WTC11 (cell line): ENCODE measurements at regions not wholly inside any gene's neighbourhood (a gene's known extent, or its start where the extent isn't known, plus 50 kb on each side); places are given as distances from the start of the nearest gene placed in this dataset.

ENCODE experiments used
- ATAC-seq: fragments of 200-7000 bp; cut with Tn5 transposase; 2 replicates; pipeline ENCODE4 v1.10.0; 2021; ENCODE audit warnings: mild to moderate bottlenecking, moderate library complexity
- CTCF ChIA-PET: fragments of 300-600 bp; sonication (Branson Sonifier 250); formaldehyde crosslinking; loops from one replicate; lab custom pipeline; 2021; ENCODE audit warnings: antibody characterized with exemption; lab: Charles Lee
- POLR2A ChIA-PET: fragments of 350-600 bp; sonication (Branson Sonifier 250); formaldehyde crosslinking; loops from one replicate; lab custom pipeline; 2021; ENCODE audit warnings: antibody characterized with exemption; lab: Charles Lee
- DNase-seq: peaks from one replicate; pipeline ENCODE4 v3.0.0; 2021; ENCODE audit warnings: low spot score
- H3K27ac Mint-ChIP-seq: 2 replicates; pipeline ENCODE4 v1.8.0; 2021; ENCODE audit warnings: mixed read lengths
- H3K27me3 Mint-ChIP-seq: 2 replicates; pipeline ENCODE4 v1.8.0; 2021; ENCODE audit warnings: low read depth, mild to moderate bottlenecking, moderate library complexity, mixed read lengths
- H3K36me3 Mint-ChIP-seq: 2 replicates; pipeline ENCODE4 v1.8.0; 2021; ENCODE audit warnings: mixed read lengths
- H3K4me1 Mint-ChIP-seq: 2 replicates; pipeline ENCODE4 v1.8.0; 2022; ENCODE audit warnings: mixed read lengths
- H3K4me3 Mint-ChIP-seq: 2 replicates; pipeline ENCODE4 v1.8.0; 2021; ENCODE audit warnings: mild to moderate bottlenecking, moderate library complexity, mixed read lengths
- H3K9me3 Mint-ChIP-seq: 2 replicates; pipeline ENCODE4 v1.8.0; 2021; ENCODE audit warnings: mixed read lengths
- AFF4 ChIP-seq: sonication (generic); formaldehyde crosslinking; IDR thresholded peaks from 2 replicates; pipeline ENCODE4 v1.8.1; 2023; ENCODE audit warnings: mild to moderate bottlenecking, missing genetic modification reagents, borderline replicate concordance
- ARID4B ChIP-seq: sonication (generic); formaldehyde crosslinking; IDR thresholded peaks from 2 replicates; pipeline ENCODE4 v1.8.0; 2023; ENCODE audit warnings: missing genetic modification reagents, mild to moderate bottlenecking, borderline replicate concordance
- E2F4 ChIP-seq: sonication (generic); formaldehyde crosslinking; IDR thresholded peaks from 2 replicates; pipeline ENCODE4 v1.8.1; 2022; ENCODE audit warnings: low read depth, mild to moderate bottlenecking, moderate library complexity, missing genetic modification reagents, borderline replicate concordance
- ETV6 ChIP-seq: sonication (generic); formaldehyde crosslinking; IDR thresholded peaks from 2 replicates; pipeline ENCODE4 v1.8.1; 2022; ENCODE audit warnings: mild to moderate bottlenecking, missing genetic modification reagents
- HMGA2 ChIP-seq: fragments of 250-450 bp; sonication (Bioruptor Pico); IDR thresholded peaks from 2 replicates; pipeline ENCODE4 v1.4.0; 2021; ENCODE audit warnings: mild to moderate bottlenecking, moderate library complexity
- HMGXB4 ChIP-seq: sonication (generic); formaldehyde crosslinking; IDR thresholded peaks from 2 replicates; pipeline ENCODE4 v1.8.1; 2023; ENCODE audit warnings: mild to moderate bottlenecking, moderate library complexity, missing genetic modification reagents
- JUN ChIP-seq: sonication (generic); formaldehyde crosslinking; IDR thresholded peaks from 2 replicates; pipeline ENCODE4 v1.8.0; 2023; ENCODE audit warnings: mild to moderate bottlenecking, missing genetic modification reagents
- NFATC4 ChIP-seq: fragments of 250-450 bp; sonication (Bioruptor Pico); IDR thresholded peaks from 2 replicates; pipeline ENCODE4 v1.9.0; 2021; ENCODE audit warnings: mild to moderate bottlenecking
- NR2C2 ChIP-seq: sonication (generic); formaldehyde crosslinking; IDR thresholded peaks from 2 replicates; pipeline ENCODE4 v1.8.0; 2022; ENCODE audit warnings: mild to moderate bottlenecking, missing genetic modification reagents
- PRRX2 ChIP-seq: fragments of 250-450 bp; sonication (Bioruptor Pico); IDR thresholded peaks from 2 replicates; pipeline ENCODE4 v1.8.0; 2021; ENCODE audit warnings: mild to moderate bottlenecking
- SOX15 ChIP-seq: fragments of 250-450 bp; sonication (Bioruptor Pico); IDR thresholded peaks from 2 replicates; pipeline ENCODE4 v1.9.0; 2021; ENCODE audit warnings: mild to moderate bottlenecking
- TEAD1 ChIP-seq: sonication (generic); formaldehyde crosslinking; IDR thresholded peaks from 2 replicates; pipeline ENCODE4 v1.8.0; 2022; ENCODE audit warnings: mild to moderate bottlenecking, missing genetic modification reagents
- ZBTB21 ChIP-seq: sonication (generic); formaldehyde crosslinking; IDR thresholded peaks from 2 replicates; pipeline ENCODE4 v1.8.1; 2023; ENCODE audit warnings: mild to moderate bottlenecking, missing genetic modification reagents, borderline replicate concordance
- ZNF416 ChIP-seq: fragments of 250-450 bp; sonication (Bioruptor Pico); IDR thresholded peaks from 2 replicates; pipeline ENCODE4 v1.9.0; 2021; ENCODE audit warnings: mild to moderate bottlenecking, inconsistent platforms
- ZNF512 ChIP-seq: sonication (generic); formaldehyde crosslinking; IDR thresholded peaks from 2 replicates; pipeline ENCODE4 v1.8.1; 2022; ENCODE audit warnings: missing genetic modification reagents, borderline replicate concordance
- TF ChIP-seq, protein P1 (sequence below): sonication (generic); formaldehyde crosslinking; conservative IDR thresholded peaks from 2 replicates; pipeline ENCODE4 v1.8.1; 2023; ENCODE audit warnings: mild to moderate bottlenecking, low read depth, missing genetic modification reagents, moderate library complexity
- TF ChIP-seq, protein P2 (sequence below): fragments of 250-450 bp; sonication (Bioruptor Pico); IDR thresholded peaks from 2 replicates; pipeline ENCODE4 v1.9.0; 2021; ENCODE audit warnings: mild to moderate bottlenecking

DNA sequence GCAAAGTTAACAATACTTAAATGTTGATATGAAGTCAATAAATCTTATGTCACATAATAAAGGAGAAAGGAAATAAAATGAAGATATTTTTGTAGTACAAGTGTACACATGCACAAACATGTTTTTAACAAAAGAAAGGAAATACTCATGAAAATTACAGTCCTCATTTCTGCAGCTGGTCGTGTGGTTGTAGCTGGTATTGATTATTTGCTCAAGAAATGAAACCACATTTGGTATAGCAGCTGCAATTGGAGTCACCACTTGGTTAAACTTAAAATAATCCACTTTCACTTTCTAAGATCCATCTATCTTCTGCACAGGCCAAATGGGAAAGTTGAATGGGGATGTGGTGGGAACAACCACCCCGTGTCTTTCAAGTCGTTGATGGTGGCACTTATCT, 580.5 kb upstream of the NRXN1 start (continued):
- no peak for TF ChIP-seq TEAD1 (CRISPR knock-in tag)
- TF ChIP-seq NR2C2 (CRISPR knock-in tag), result no peak
- TF ChIP-seq JUN (CRISPR knock-in tag), result no peak
- TF ChIP-seq SOX15 (CRISPR knock-in tag), result no peak
- TF ChIP-seq AFF4 (CRISPR knock-in tag), result no peak
- no peak for TF ChIP-seq ZNF416 (CRISPR knock-in tag)

- H3K9me3 Mint-ChIP-seq, result peaks cover 12% of the 10 kb centered on the region
- H3K36me3 Mint-ChIP-seq, result no peaks in the 10 kb centered on the region
- ATAC-seq, result no peak
- POLR2A ChIA-PET, result no interaction called here
- H3K27ac Mint-ChIP-seq, result no peak overlapping the region
- H3K4me1 Mint-ChIP-seq, result peaks cover 18% of the 10 kb centered on the region
- TF ChIP-seq E2F4 (CRISPR knock-in tag) (no peak), ETV6 (CRISPR knock-in tag) (no peak), HMGA2 (CRISPR knock-in tag) (no peak), ZNF416 (CRISPR knock-in tag) (no peak), ZNF512 (CRISPR knock-in tag) (no peak), NFATC4 (no peak)
- TF ChIP-seq, protein P1, sequence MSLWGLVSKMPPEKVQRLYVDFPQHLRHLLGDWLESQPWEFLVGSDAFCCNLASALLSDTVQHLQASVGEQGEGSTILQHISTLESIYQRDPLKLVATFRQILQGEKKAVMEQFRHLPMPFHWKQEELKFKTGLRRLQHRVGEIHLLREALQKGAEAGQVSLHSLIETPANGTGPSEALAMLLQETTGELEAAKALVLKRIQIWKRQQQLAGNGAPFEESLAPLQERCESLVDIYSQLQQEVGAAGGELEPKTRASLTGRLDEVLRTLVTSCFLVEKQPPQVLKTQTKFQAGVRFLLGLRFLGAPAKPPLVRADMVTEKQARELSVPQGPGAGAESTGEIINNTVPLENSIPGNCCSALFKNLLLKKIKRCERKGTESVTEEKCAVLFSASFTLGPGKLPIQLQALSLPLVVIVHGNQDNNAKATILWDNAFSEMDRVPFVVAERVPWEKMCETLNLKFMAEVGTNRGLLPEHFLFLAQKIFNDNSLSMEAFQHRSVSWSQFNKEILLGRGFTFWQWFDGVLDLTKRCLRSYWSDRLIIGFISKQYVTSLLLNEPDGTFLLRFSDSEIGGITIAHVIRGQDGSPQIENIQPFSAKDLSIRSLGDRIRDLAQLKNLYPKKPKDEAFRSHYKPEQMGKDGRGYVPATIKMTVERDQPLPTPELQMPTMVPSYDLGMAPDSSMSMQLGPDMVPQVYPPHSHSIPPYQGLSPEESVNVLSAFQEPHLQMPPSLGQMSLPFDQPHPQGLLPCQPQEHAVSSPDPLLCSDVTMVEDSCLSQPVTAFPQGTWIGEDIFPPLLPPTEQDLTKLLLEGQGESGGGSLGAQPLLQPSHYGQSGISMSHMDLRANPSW (CRISPR knock-in tag), result no peak
- TF ChIP-seq, all 79 proteins: peak for 0
- Mint-ChIP-seq H3K27me3 (no peaks in the 10 kb centered on the region), H3K4me3 (no peak overlapping the region)
- no peak for DNase-seq
- CTCF ChIA-PET, result no interaction called here
Measured at GRCh38 chr2:51601706-51602105, 569.8 kb upstream of the NRXN1 start.

- Mint-ChIP-seq H3K9me3 (peaks cover 12% of the 10 kb centered on the region), H3K27me3 (no peaks in the 10 kb centered on the region), H3K4me3 (no peak overlapping the region), H3K36me3 (no peaks in the 10 kb centered on the region), H3K27ac (no peak overlapping the region), H3K4me1 (peaks cover 22% of the 10 kb centered on the region)
- DNase-seq (no peak), ATAC-seq (peak; percentile 77)
- POLR2A ChIA-PET, result no interaction called here
- TF ChIP-seq ARID4B (CRISPR knock-in tag) (no peak), ZBTB21 (CRISPR knock-in tag) (no peak), HMGXB4 (CRISPR knock-in tag) (no peak), PRRX2 (CRISPR knock-in tag) (no peak)
- TF ChIP-seq, protein P2, sequence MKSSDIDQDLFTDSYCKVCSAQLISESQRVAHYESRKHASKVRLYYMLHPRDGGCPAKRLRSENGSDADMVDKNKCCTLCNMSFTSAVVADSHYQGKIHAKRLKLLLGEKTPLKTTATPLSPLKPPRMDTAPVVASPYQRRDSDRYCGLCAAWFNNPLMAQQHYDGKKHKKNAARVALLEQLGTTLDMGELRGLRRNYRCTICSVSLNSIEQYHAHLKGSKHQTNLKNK (CRISPR knock-in tag), result no peak
- CTCF ChIA-PET, result no interaction called here
Measured at GRCh38 chr2:51597086-51597485, 565.2 kb upstream of the NRXN1 start.
